ENCODE measurements at regions not wholly inside any gene's neighbourhood (a gene's known extent, or its start where the extent isn't known, plus 50 kb on each side); places are given as distances from the start of the nearest gene placed in this dataset.

GRCh38 chr18:38565513-38565912, 999.9 kb upstream of the CELF4 start:
- Histone ChIP-seq H2AFZ (ENCODE audit: low read length) (no peak overlapping the region), H3K27me3 (ENCODE audit: insufficient read depth, low read length) (no peaks in the 10 kb centered on the region), H3K9me2 (ENCODE audit: low read depth, low read length) (no peaks in the 10 kb centered on the region), H3K4me3 (ENCODE audit: low read depth, low read length, poor library complexity, severe bottlenecking) (no peak overlapping the region), H3K36me3 (ENCODE audit: insufficient read depth, low read length) (no peaks in the 10 kb centered on the region), H3K27ac (ENCODE audit: low read depth, low read length, poor library complexity, severe bottlenecking) (no peak overlapping the region), H3K4me1 (ENCODE audit: insufficient read depth, low read length, severe bottlenecking) (no peaks in the 10 kb centered on the region), H3K79me2 (ENCODE audit: insufficient read depth, low read length) (no peaks in the 10 kb centered on the region), H3K9ac (ENCODE audit: low read length) (no peak overlapping the region), H4K20me1 (ENCODE audit: insufficient read depth, low read length) (no peaks in the 10 kb centered on the region), H3K9me3 (ENCODE audit: low read length) (no peaks in the 10 kb centered on the region), H3F3A (ENCODE audit: insufficient read depth, low read length) (no peaks in the 10 kb centered on the region), H3K4me2 (ENCODE audit: low read length) (no peak overlapping the region)
- no peak for TF ChIP-seq EZH2 (IDR thresholded peaks at IDR 0.05; ENCODE audit: borderline replicate concordance, low read length)
- TF ChIP-seq, protein P1, sequence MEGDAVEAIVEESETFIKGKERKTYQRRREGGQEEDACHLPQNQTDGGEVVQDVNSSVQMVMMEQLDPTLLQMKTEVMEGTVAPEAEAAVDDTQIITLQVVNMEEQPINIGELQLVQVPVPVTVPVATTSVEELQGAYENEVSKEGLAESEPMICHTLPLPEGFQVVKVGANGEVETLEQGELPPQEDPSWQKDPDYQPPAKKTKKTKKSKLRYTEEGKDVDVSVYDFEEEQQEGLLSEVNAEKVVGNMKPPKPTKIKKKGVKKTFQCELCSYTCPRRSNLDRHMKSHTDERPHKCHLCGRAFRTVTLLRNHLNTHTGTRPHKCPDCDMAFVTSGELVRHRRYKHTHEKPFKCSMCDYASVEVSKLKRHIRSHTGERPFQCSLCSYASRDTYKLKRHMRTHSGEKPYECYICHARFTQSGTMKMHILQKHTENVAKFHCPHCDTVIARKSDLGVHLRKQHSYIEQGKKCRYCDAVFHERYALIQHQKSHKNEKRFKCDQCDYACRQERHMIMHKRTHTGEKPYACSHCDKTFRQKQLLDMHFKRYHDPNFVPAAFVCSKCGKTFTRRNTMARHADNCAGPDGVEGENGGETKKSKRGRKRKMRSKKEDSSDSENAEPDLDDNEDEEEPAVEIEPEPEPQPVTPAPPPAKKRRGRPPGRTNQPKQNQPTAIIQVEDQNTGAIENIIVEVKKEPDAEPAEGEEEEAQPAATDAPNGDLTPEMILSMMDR (IDR thresholded peaks at IDR 0.05; ENCODE audit: low read length) = no peak

- no peak overlapping the region for H3K9ac ChIP-seq (ENCODE audit: low read length)
- H3K4me3 ChIP-seq (ENCODE audit: low read depth, low read length, poor library complexity, severe bottlenecking) = no peak overlapping the region
- H3K9me2 ChIP-seq (ENCODE audit: low read depth, low read length) = no peaks in the 10 kb centered on the region
- H3K4me1 ChIP-seq (ENCODE audit: insufficient read depth, low read length, severe bottlenecking) = no peaks in the 10 kb centered on the region
- no peak overlapping the region for H3K27ac ChIP-seq (ENCODE audit: low read depth, low read length, poor library complexity, severe bottlenecking)
- H3K79me2 ChIP-seq (ENCODE audit: insufficient read depth, low read length) = no peaks in the 10 kb centered on the region
- TF ChIP-seq EZH2 (IDR thresholded peaks at IDR 0.05; ENCODE audit: borderline replicate concordance, low read length) = no peak
- TF ChIP-seq, protein P1 (IDR thresholded peaks at IDR 0.05; ENCODE audit: low read length) = no peak
- H2AFZ ChIP-seq (ENCODE audit: low read length) = no peak overlapping the region
- no peaks in the 10 kb centered on the region for H3F3A ChIP-seq (ENCODE audit: insufficient read depth, low read length)
- H3K9me3 ChIP-seq (ENCODE audit: low read length) = no peaks in the 10 kb centered on the region
- H3K36me3 ChIP-seq (ENCODE audit: insufficient read depth, low read length) = no peaks in the 10 kb centered on the region
- H3K27me3 ChIP-seq (ENCODE audit: insufficient read depth, low read length) = no peaks in the 10 kb centered on the region
- no peaks in the 10 kb centered on the region for H4K20me1 ChIP-seq (ENCODE audit: insufficient read depth, low read length)
- no peak overlapping the region for H3K4me2 ChIP-seq (ENCODE audit: low read length)
Measured at GRCh38 chr18:38563396-38563980, 997.9 kb upstream of the CELF4 start.

DNA sequence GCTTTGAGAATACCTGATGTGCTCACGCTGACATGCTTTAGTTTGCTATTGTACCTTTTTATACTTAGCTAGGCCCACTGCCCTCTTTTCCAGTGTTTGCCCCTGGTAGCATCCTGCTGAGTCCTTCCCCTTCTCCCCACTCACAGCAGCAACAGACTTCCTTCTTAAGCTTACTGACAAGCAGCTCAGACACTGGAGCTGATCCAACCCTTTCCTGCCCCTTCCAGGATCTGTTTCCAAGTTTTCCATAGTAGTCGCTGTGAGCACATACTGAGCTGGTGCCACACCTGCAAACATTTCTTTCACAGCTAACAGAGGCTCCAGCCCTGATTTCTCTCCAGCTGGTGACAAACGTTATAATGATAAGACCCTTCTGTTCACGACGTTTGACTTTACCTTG, 991.4 kb upstream of the CELF4 start:
- Histone ChIP-seq H3K9ac (ENCODE audit: low read length) (no peak overlapping the region), H4K20me1 (ENCODE audit: insufficient read depth, low read length) (no peaks in the 10 kb centered on the region), H3K4me2 (ENCODE audit: low read length) (no peak overlapping the region), H3K36me3 (ENCODE audit: insufficient read depth, low read length) (no peaks in the 10 kb centered on the region), H3K4me1 (ENCODE audit: insufficient read depth, low read length, severe bottlenecking) (no peaks in the 10 kb centered on the region), H3K27me3 (ENCODE audit: insufficient read depth, low read length) (no peaks in the 10 kb centered on the region), H3K9me3 (ENCODE audit: low read length) (no peaks in the 10 kb centered on the region), H3K27ac (ENCODE audit: low read depth, low read length, poor library complexity, severe bottlenecking) (no peak overlapping the region), H3F3A (ENCODE audit: insufficient read depth, low read length) (no peaks in the 10 kb centered on the region), H3K79me2 (ENCODE audit: insufficient read depth, low read length) (no peaks in the 10 kb centered on the region), H3K4me3 (ENCODE audit: low read depth, low read length, poor library complexity, severe bottlenecking) (no peak overlapping the region), H3K9me2 (ENCODE audit: low read depth, low read length) (no peaks in the 10 kb centered on the region), H2AFZ (ENCODE audit: low read length) (no peak overlapping the region)
- TF ChIP-seq, protein P1 (IDR thresholded peaks at IDR 0.05; ENCODE audit: low read length) = no peak
- no peak for TF ChIP-seq EZH2 (IDR thresholded peaks at IDR 0.05; ENCODE audit: borderline replicate concordance, low read length)
